WTC11 (cell line): ENCODE measurements at regions not wholly inside any gene's neighbourhood (a gene's known extent, or its start where the extent isn't known, plus 50 kb on each side); places are given as distances from the start of the nearest gene placed in this dataset.

Source experiments
- ATAC-seq: fragments of 200-7000 bp; cut with Tn5 transposase; 2 replicates; pipeline ENCODE4 v1.10.0; 2021; ENCODE audit warnings: mild to moderate bottlenecking, moderate library complexity
- CTCF ChIA-PET: fragments of 300-600 bp; sonication (Branson Sonifier 250); formaldehyde crosslinking; loops from one replicate; lab custom pipeline; 2021; ENCODE audit warnings: antibody characterized with exemption; lab: Charles Lee
- POLR2A ChIA-PET: fragments of 350-600 bp; sonication (Branson Sonifier 250); formaldehyde crosslinking; loops from one replicate; lab custom pipeline; 2021; ENCODE audit warnings: antibody characterized with exemption; lab: Charles Lee
- DNase-seq: peaks from one replicate; pipeline ENCODE4 v3.0.0; 2021; ENCODE audit warnings: low spot score
- H3K27ac Mint-ChIP-seq: 2 replicates; pipeline ENCODE4 v1.8.0; 2021; ENCODE audit warnings: mixed read lengths
- H3K27me3 Mint-ChIP-seq: 2 replicates; pipeline ENCODE4 v1.8.0; 2021; ENCODE audit warnings: low read depth, mild to moderate bottlenecking, moderate library complexity, mixed read lengths
- H3K36me3 Mint-ChIP-seq: 2 replicates; pipeline ENCODE4 v1.8.0; 2021; ENCODE audit warnings: mixed read lengths
- H3K4me1 Mint-ChIP-seq: 2 replicates; pipeline ENCODE4 v1.8.0; 2022; ENCODE audit warnings: mixed read lengths
- H3K4me3 Mint-ChIP-seq: 2 replicates; pipeline ENCODE4 v1.8.0; 2021; ENCODE audit warnings: mild to moderate bottlenecking, moderate library complexity, mixed read lengths
- H3K9me3 Mint-ChIP-seq: 2 replicates; pipeline ENCODE4 v1.8.0; 2021; ENCODE audit warnings: mixed read lengths
- AR ChIP-seq: fragments of 250-450 bp; sonication (Bioruptor Pico); IDR thresholded peaks from 2 replicates; pipeline ENCODE4 v1.9.0; 2021; ENCODE audit warnings: mild to moderate bottlenecking
- CBFB ChIP-seq: sonication (generic); formaldehyde crosslinking; IDR thresholded peaks from 2 replicates; pipeline ENCODE4 v1.8.1; 2022; ENCODE audit warnings: mild to moderate bottlenecking, low read depth, missing genetic modification reagents
- CREB1 ChIP-seq: sonication (generic); formaldehyde crosslinking; IDR thresholded peaks from 2 replicates; pipeline ENCODE4 v1.8.0; 2023; ENCODE audit warnings: mild to moderate bottlenecking, missing genetic modification reagents
- CREM ChIP-seq: sonication (generic); formaldehyde crosslinking; IDR thresholded peaks from 2 replicates; pipeline ENCODE4 v1.8.1; 2022; ENCODE audit warnings: mild to moderate bottlenecking, missing genetic modification reagents, moderate library complexity
- ELF4 ChIP-seq: sonication (generic); formaldehyde crosslinking; IDR thresholded peaks from 2 replicates; pipeline ENCODE4 v1.8.1; 2022; ENCODE audit warnings: low read depth, mild to moderate bottlenecking, moderate library complexity, missing genetic modification reagents
- ETV6 ChIP-seq: sonication (generic); formaldehyde crosslinking; IDR thresholded peaks from 2 replicates; pipeline ENCODE4 v1.8.1; 2022; ENCODE audit warnings: mild to moderate bottlenecking, missing genetic modification reagents
- FOXK1 ChIP-seq: sonication (generic); formaldehyde crosslinking; IDR thresholded peaks from 2 replicates; pipeline ENCODE4 v1.8.0; 2022; ENCODE audit warnings: mild to moderate bottlenecking, moderate library complexity, missing genetic modification reagents
- GRHL2 ChIP-seq: fragments of 250-450 bp; sonication (Bioruptor Pico); IDR thresholded peaks from 2 replicates; pipeline ENCODE4 v1.8.0; 2022; ENCODE audit warnings: mild to moderate bottlenecking, moderate library complexity; ENCODE audit not compliant: insufficient replicate concordance, severe bottlenecking
- GTF2I ChIP-seq: fragments of 250-450 bp; sonication (Bioruptor Pico); conservative IDR thresholded peaks from 2 replicates; pipeline ENCODE4 v1.4.0; 2021; ENCODE audit warnings: mild to moderate bottlenecking
- MLX ChIP-seq: sonication (generic); formaldehyde crosslinking; IDR thresholded peaks from 2 replicates; pipeline ENCODE4 v1.8.1; 2023; ENCODE audit warnings: mild to moderate bottlenecking, missing genetic modification reagents, moderate library complexity
- NFE2L1 ChIP-seq: sonication (generic); formaldehyde crosslinking; IDR thresholded peaks from 2 replicates; pipeline ENCODE4 v1.8.1; 2023; ENCODE audit warnings: missing genetic modification reagents
- PREB ChIP-seq: sonication (generic); formaldehyde crosslinking; IDR thresholded peaks from 2 replicates; pipeline ENCODE4 v1.8.1; 2022; ENCODE audit warnings: mild to moderate bottlenecking, missing genetic modification reagents, moderate library complexity, borderline replicate concordance
- RELA ChIP-seq: sonication (generic); formaldehyde crosslinking; IDR thresholded peaks from 2 replicates; pipeline ENCODE4 v1.8.1; 2022; ENCODE audit warnings: missing genetic modification reagents, mild to moderate bottlenecking, borderline replicate concordance
- RORB ChIP-seq: fragments of 250-450 bp; sonication (Bioruptor Pico); IDR thresholded peaks from 2 replicates; pipeline ENCODE4 v1.9.0; 2021; ENCODE audit warnings: mild to moderate bottlenecking
- SMAD3 ChIP-seq: sonication (generic); formaldehyde crosslinking; IDR thresholded peaks from 2 replicates; pipeline ENCODE4 v1.8.0; 2022; ENCODE audit warnings: missing genetic modification reagents, mild to moderate bottlenecking, borderline replicate concordance
- SOX15 ChIP-seq: fragments of 250-450 bp; sonication (Bioruptor Pico); IDR thresholded peaks from 2 replicates; pipeline ENCODE4 v1.9.0; 2021; ENCODE audit warnings: mild to moderate bottlenecking
- TCF7 ChIP-seq: sonication (generic); formaldehyde crosslinking; IDR thresholded peaks from 2 replicates; pipeline ENCODE4 v1.8.0; 2022; ENCODE audit warnings: mild to moderate bottlenecking, low read depth, missing genetic modification reagents, moderate library complexity
- USF1 ChIP-seq: sonication (generic); formaldehyde crosslinking; IDR thresholded peaks from 2 replicates; pipeline ENCODE4 v1.8.0; 2022; ENCODE audit warnings: mild to moderate bottlenecking, missing genetic modification reagents
- ZMAT4 ChIP-seq: fragments of 250-450 bp; sonication (Bioruptor Pico); IDR thresholded peaks from 2 replicates; pipeline ENCODE4 v1.9.0; 2021; ENCODE audit warnings: mild to moderate bottlenecking
- ZNF232 ChIP-seq: sonication (generic); formaldehyde crosslinking; IDR thresholded peaks from 2 replicates; pipeline ENCODE4 v1.8.0; 2022; ENCODE audit warnings: mild to moderate bottlenecking, missing genetic modification reagents
- ZNF263 ChIP-seq: sonication (generic); formaldehyde crosslinking; IDR thresholded peaks from 2 replicates; pipeline ENCODE4 v1.8.1; 2022; ENCODE audit warnings: low read depth, mild to moderate bottlenecking, moderate library complexity, missing genetic modification reagents
- ZNF416 ChIP-seq: fragments of 250-450 bp; sonication (Bioruptor Pico); IDR thresholded peaks from 2 replicates; pipeline ENCODE4 v1.9.0; 2021; ENCODE audit warnings: mild to moderate bottlenecking, inconsistent platforms
- ZNF423 ChIP-seq: fragments of 250-450 bp; sonication (Bioruptor Pico); IDR thresholded peaks from 2 replicates; pipeline ENCODE4 v2.1.2; 2022; ENCODE audit warnings: mild to moderate bottlenecking, moderate library complexity
- ZNF512 ChIP-seq: sonication (generic); formaldehyde crosslinking; IDR thresholded peaks from 2 replicates; pipeline ENCODE4 v1.8.1; 2022; ENCODE audit warnings: missing genetic modification reagents, borderline replicate concordance
- ZNF532 ChIP-seq: fragments of 250-450 bp; sonication (Bioruptor Pico); IDR thresholded peaks from 2 replicates; pipeline ENCODE4 v1.9.0; 2021; ENCODE audit warnings: mild to moderate bottlenecking, borderline replicate concordance

GRCh38 chr1:175848329-175848728 lies 104.9 kb upstream of the TNR start (continued):
- TF ChIP-seq ZNF532 (CRISPR knock-in tag) (no peak), TCF7 (no peak), CREB1 (CRISPR knock-in tag) (no peak), USF1 (peak; percentile 77), CREM (CRISPR knock-in tag) (no peak), ZNF263 (CRISPR knock-in tag) (no peak), ETV6 (CRISPR knock-in tag) (no peak), MLX (CRISPR knock-in tag) (no peak)

GRCh38 chr1:175845985-175846384 lies 102.6 kb upstream of the TNR start:
- H3K27ac Mint-ChIP-seq = peak overlapping the region; percentile 66; the same call in 1 of the 2 replicates
- H3K9me3 Mint-ChIP-seq = peaks cover 7% of the 10 kb centered on the region; the same call in 1 of the 2 replicates
- H3K4me3 Mint-ChIP-seq = no peak overlapping the region
- DNase-seq = no peak
- TF ChIP-seq ZNF512 (CRISPR knock-in tag) (no peak), ZNF423 (CRISPR knock-in tag) (no peak), ZMAT4 (CRISPR knock-in tag) (no peak), NFE2L1 (CRISPR knock-in tag) (no peak), CBFB (CRISPR knock-in tag) (no peak), SOX15 (CRISPR knock-in tag) (no peak), AR (CRISPR knock-in tag) (no peak), PREB (CRISPR knock-in tag) (no peak), GTF2I (CRISPR knock-in tag) (no peak), CREM (CRISPR knock-in tag) (no peak), ZNF232 (CRISPR knock-in tag) (no peak), GRHL2 (no peak), ZNF416 (no peak), USF1 (no peak), RELA (CRISPR knock-in tag) (no peak), ELF4 (CRISPR knock-in tag) (no peak), RORB (CRISPR knock-in tag) (no peak), SMAD3 (CRISPR knock-in tag) (no peak), ETV6 (CRISPR knock-in tag) (no peak), FOXK1 (no peak)
- peaks cover 7% of the 10 kb centered on the region for H3K27me3 Mint-ChIP-seq
- POLR2A ChIA-PET = no interaction called here
- CTCF ChIA-PET = interaction anchor here (1.2 to 1.4 kb wide), 3 partner anchors 20 to 102 kb away, joined by 3 to 6 read pairs (median 4); partner anchors contain the start of gene TNR
- H3K36me3 Mint-ChIP-seq = no peaks in the 10 kb centered on the region
- peaks cover 46% of the 10 kb centered on the region for H3K4me1 Mint-ChIP-seq
- ATAC-seq = no peak
